ENCODE measurements at regions not wholly inside any gene's neighbourhood (a gene's known extent, or its start where the extent isn't known, plus 50 kb on each side); places are given as distances from the start of the nearest gene placed in this dataset.
"Not testable (repeated sequence)": the region's sequence is repeated elsewhere in the genome, so short reads cannot be mapped to it uniquely, and the experiment has no call there.

- TF ChIP-seq, protein P1, sequence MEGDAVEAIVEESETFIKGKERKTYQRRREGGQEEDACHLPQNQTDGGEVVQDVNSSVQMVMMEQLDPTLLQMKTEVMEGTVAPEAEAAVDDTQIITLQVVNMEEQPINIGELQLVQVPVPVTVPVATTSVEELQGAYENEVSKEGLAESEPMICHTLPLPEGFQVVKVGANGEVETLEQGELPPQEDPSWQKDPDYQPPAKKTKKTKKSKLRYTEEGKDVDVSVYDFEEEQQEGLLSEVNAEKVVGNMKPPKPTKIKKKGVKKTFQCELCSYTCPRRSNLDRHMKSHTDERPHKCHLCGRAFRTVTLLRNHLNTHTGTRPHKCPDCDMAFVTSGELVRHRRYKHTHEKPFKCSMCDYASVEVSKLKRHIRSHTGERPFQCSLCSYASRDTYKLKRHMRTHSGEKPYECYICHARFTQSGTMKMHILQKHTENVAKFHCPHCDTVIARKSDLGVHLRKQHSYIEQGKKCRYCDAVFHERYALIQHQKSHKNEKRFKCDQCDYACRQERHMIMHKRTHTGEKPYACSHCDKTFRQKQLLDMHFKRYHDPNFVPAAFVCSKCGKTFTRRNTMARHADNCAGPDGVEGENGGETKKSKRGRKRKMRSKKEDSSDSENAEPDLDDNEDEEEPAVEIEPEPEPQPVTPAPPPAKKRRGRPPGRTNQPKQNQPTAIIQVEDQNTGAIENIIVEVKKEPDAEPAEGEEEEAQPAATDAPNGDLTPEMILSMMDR (IDR thresholded peaks at IDR 0.05; ENCODE audit: low read depth, low read length): no peak
Measured at GRCh38 chr5:7105358-7105757, 290.6 kb upstream of the ADCY2 start.

GRCh38 chr5:7117961-7118360 is 278.0 kb upstream of the ADCY2 start:
- H3K4me3 ChIP-seq (ENCODE audit: low read depth, low read length): no peak overlapping the region
- TF ChIP-seq, protein P1 (IDR thresholded peaks at IDR 0.05; ENCODE audit: low read depth, low read length): no peak
- H3K27ac ChIP-seq: no peak overlapping the region
- DNase-seq: no peak
- no peaks in the 10 kb centered on the region for H3K27me3 ChIP-seq (ENCODE audit: insufficient read depth, low read depth, severe bottlenecking)
- no peaks in the 10 kb centered on the region for H3K36me3 ChIP-seq
- peaks cover 3% of the 10 kb centered on the region for H3K9me3 ChIP-seq (ENCODE audit: severe bottlenecking)

More at GRCh38 chr5:7105358-7105757, 290.6 kb upstream of the ADCY2 start:
- no peak for DNase-seq
- H3K27me3 ChIP-seq (ENCODE audit: insufficient read depth, low read depth, severe bottlenecking): no peaks in the 10 kb centered on the region
- no peaks in the 10 kb centered on the region for H3K9me3 ChIP-seq (ENCODE audit: severe bottlenecking)
- no peaks in the 10 kb centered on the region for H3K36me3 ChIP-seq
- H3K4me3 ChIP-seq (ENCODE audit: low read depth, low read length): no peak overlapping the region
- H3K27ac ChIP-seq: no peak overlapping the region

GRCh38 chr5:7131680-7132079 is 264.3 kb upstream of the ADCY2 start:
- H3K4me3 ChIP-seq (ENCODE audit: low read depth, low read length): no peak overlapping the region
- DNase-seq: no peak
- H3K36me3 ChIP-seq: no peaks in the 10 kb centered on the region
- TF ChIP-seq, protein P1 (IDR thresholded peaks at IDR 0.05; ENCODE audit: low read depth, low read length): no peak
- H3K9me3 ChIP-seq (ENCODE audit: severe bottlenecking): peaks cover 7% of the 10 kb centered on the region
- H3K27ac ChIP-seq: no peak overlapping the region
- no peaks in the 10 kb centered on the region for H3K27me3 ChIP-seq (ENCODE audit: insufficient read depth, low read depth, severe bottlenecking)

- TF ChIP-seq, protein P1 (IDR thresholded peaks at IDR 0.05; ENCODE audit: low read depth, low read length): no peak
- H3K27me3 ChIP-seq (ENCODE audit: insufficient read depth, low read depth, severe bottlenecking): no peaks in the 10 kb centered on the region
- H3K4me3 ChIP-seq (ENCODE audit: low read depth, low read length): no peak overlapping the region
- H3K9me3 ChIP-seq (ENCODE audit: severe bottlenecking): no peaks in the 10 kb centered on the region
- no peaks in the 10 kb centered on the region for H3K36me3 ChIP-seq
- no peak overlapping the region for H3K27ac ChIP-seq
- no peak for DNase-seq
Measured at GRCh38 chr5:7146886-7147285, 249.1 kb upstream of the ADCY2 start.

DNA sequence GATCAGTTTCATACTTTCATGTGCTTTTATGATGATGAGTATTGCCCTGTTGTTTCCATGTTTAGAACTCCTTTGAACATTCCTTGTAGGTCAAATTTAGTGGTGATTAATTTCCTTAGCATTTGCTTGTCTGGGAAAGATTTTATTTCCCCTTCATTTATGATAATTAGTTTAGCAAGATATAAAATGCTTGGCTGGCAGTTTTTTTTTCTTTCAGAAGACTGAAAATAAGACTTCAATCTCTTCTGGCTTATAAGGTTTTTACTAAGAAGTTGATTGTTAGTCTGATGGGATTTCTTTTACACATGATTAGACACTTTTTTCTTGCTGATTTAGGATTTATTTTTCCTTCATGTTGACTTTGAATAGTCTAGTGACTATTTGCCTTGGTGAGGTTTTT is 238.9 kb upstream of the ADCY2 start:
- no peak for DNase-seq
- Histone ChIP-seq H3K9me3 (ENCODE audit: severe bottlenecking) (peaks cover 17% of the 10 kb centered on the region), H3K27me3 (ENCODE audit: insufficient read depth, low read depth, severe bottlenecking) (no peaks in the 10 kb centered on the region), H3K27ac (no peak overlapping the region), H3K4me3 (ENCODE audit: low read depth, low read length) (no peak overlapping the region), H3K36me3 (no peaks in the 10 kb centered on the region)
- TF ChIP-seq, protein P1 (IDR thresholded peaks at IDR 0.05; ENCODE audit: low read depth, low read length): no peak

- H3K27me3 ChIP-seq (ENCODE audit: insufficient read depth, low read depth, severe bottlenecking): no peaks in the 10 kb centered on the region
- no peak overlapping the region for H3K4me3 ChIP-seq (ENCODE audit: low read depth, low read length)
- H3K36me3 ChIP-seq: no peaks in the 10 kb centered on the region
- H3K27ac ChIP-seq: no peak overlapping the region
- TF ChIP-seq, protein P1 (IDR thresholded peaks at IDR 0.05; ENCODE audit: low read depth, low read length): no peak
- no peak for DNase-seq
- peaks cover 2% of the 10 kb centered on the region for H3K9me3 ChIP-seq (ENCODE audit: severe bottlenecking)
Measured at GRCh38 chr5:7169240-7169878, 226.6 kb upstream of the ADCY2 start.

- not testable (repeated sequence) for H3K36me3 ChIP-seq; DNase-seq; H3K27ac ChIP-seq; H3K4me3 ChIP-seq (ENCODE audit: low read depth, low read length); H3K27me3 ChIP-seq (ENCODE audit: insufficient read depth, low read depth, severe bottlenecking); H3K9me3 ChIP-seq (ENCODE audit: severe bottlenecking)
Measured at GRCh38 chr5:7170785-7171184, 225.2 kb upstream of the ADCY2 start.
